DND-41 (cell line): ENCODE measurements at regions not wholly inside any gene's neighbourhood (a gene's known extent, or its start where the extent isn't known, plus 50 kb on each side); places are given as distances from the start of the nearest gene placed in this dataset.

Experiments
- EZH2 ChIP-seq: IDR thresholded peaks from 3 replicates; pipeline ENCODE4 v1.6.1; 2012; ENCODE audit warnings: borderline replicate concordance, low read depth, mild to moderate bottlenecking, moderate library complexity, low read length, inconsistent platforms; ENCODE audit not compliant: severe bottlenecking
- TF ChIP-seq, protein P1 (sequence below): IDR thresholded peaks from 2 replicates; pipeline ENCODE4 v1.5.1; 2012; ENCODE audit warnings: borderline replicate concordance, low read length, moderate library complexity, mild to moderate bottlenecking; ENCODE audit not compliant: poor library complexity, severe bottlenecking; ENCODE audit errors: extremely low read depth

DNA sequence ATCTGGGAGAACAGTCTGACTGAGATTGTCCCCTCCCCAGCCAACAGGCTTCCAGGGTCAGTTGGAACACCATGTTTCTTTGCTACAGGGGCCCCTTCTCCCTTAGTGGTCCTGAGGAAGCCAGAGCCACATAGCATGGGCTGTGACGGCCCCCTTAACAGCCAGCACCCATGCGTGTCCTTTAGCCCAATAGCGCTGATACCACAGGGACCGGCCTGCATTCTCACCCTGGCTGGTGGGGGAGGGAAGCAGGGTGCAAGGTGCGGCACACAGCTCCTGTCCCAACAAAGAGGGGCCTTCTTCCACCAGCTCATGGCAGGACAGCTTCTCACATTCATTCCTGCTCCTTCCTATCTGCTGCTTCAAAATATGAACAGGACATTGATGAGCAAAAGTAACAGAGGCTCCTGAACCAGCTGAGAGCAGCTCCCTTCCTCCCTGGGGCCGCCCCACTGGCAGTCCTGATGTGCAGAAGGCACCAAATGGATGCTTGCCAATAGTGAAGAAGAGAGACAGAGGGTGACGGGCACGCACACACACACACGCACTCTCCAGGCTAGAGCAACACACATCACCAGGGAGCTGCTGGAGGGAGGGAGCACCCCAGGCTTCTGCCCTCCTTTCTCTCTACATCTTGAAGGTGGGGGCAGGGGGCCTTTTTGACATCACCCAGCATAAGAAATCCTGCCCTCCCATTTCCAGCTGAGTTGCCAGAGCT lies 99.4 kb downstream of the CRYAA start:
- TF ChIP-seq EZH2 = no peak
- TF ChIP-seq, protein P1, sequence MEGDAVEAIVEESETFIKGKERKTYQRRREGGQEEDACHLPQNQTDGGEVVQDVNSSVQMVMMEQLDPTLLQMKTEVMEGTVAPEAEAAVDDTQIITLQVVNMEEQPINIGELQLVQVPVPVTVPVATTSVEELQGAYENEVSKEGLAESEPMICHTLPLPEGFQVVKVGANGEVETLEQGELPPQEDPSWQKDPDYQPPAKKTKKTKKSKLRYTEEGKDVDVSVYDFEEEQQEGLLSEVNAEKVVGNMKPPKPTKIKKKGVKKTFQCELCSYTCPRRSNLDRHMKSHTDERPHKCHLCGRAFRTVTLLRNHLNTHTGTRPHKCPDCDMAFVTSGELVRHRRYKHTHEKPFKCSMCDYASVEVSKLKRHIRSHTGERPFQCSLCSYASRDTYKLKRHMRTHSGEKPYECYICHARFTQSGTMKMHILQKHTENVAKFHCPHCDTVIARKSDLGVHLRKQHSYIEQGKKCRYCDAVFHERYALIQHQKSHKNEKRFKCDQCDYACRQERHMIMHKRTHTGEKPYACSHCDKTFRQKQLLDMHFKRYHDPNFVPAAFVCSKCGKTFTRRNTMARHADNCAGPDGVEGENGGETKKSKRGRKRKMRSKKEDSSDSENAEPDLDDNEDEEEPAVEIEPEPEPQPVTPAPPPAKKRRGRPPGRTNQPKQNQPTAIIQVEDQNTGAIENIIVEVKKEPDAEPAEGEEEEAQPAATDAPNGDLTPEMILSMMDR = no peak
